22Rv1 (cell line): ENCODE measurements at regions not wholly inside any gene's neighbourhood (a gene's known extent, or its start where the extent isn't known, plus 50 kb on each side); places are given as distances from the start of the nearest gene placed in this dataset.

Source experiments
- H3K27ac ChIP-seq: fragments of 450-650 bp; 2 replicates; pipeline ENCODE4 v1.5.1; 2017
- ZFX ChIP-seq: fragments of 450-650 bp; IDR thresholded peaks from 2 replicates; pipeline ENCODE4 v1.6.1; 2017; ENCODE audit warnings: antibody characterized with exemption, borderline replicate concordance
- TF ChIP-seq, protein P1 (sequence below): fragments of 450-650 bp; IDR thresholded peaks from 2 replicates; pipeline ENCODE4 v1.5.1; 2017; ENCODE audit warnings: mild to moderate bottlenecking

DNA sequence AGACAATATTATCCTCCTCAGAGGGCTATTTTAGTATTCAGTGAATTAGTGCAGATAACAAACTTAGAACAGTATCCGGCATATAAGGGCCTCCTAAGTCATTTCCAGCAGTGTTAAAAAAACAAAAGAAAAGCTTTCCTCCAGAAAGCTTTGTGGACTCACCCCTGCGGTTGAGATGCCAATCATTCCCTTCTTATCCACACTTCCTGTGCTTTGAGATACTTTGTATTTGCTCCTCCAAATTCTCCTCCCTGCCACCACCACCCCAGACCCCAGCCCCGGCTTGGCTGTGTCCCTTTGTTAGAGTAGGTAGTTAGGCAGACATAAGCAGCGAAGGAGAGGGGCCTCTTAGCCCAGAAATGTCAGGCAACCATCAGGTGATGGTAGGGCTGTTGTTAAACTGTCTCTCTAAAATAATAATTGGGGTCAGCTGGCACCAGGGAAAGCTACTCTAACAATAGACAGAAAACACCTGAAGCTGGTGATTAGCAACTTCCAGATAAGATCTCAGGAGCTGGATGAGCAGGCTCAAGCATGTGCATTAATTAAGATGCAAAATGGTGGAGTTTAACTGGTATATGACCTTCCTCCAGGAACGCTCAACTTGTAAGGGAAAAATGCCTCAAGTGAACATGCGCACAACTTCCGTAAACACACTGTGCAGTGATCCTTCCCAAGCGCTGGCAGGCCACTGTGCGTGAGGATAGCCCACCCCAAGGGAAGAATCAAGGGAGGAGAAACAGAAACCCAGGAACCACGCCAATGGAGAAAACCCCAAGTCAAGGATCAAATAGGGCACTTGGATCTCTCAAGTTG, 152.1 kb upstream of the EEA1 start:
- TF ChIP-seq, protein P1, sequence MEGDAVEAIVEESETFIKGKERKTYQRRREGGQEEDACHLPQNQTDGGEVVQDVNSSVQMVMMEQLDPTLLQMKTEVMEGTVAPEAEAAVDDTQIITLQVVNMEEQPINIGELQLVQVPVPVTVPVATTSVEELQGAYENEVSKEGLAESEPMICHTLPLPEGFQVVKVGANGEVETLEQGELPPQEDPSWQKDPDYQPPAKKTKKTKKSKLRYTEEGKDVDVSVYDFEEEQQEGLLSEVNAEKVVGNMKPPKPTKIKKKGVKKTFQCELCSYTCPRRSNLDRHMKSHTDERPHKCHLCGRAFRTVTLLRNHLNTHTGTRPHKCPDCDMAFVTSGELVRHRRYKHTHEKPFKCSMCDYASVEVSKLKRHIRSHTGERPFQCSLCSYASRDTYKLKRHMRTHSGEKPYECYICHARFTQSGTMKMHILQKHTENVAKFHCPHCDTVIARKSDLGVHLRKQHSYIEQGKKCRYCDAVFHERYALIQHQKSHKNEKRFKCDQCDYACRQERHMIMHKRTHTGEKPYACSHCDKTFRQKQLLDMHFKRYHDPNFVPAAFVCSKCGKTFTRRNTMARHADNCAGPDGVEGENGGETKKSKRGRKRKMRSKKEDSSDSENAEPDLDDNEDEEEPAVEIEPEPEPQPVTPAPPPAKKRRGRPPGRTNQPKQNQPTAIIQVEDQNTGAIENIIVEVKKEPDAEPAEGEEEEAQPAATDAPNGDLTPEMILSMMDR = no peak
- TF ChIP-seq ZFX = no peak
- H3K27ac ChIP-seq = no peak overlapping the region

DNA sequence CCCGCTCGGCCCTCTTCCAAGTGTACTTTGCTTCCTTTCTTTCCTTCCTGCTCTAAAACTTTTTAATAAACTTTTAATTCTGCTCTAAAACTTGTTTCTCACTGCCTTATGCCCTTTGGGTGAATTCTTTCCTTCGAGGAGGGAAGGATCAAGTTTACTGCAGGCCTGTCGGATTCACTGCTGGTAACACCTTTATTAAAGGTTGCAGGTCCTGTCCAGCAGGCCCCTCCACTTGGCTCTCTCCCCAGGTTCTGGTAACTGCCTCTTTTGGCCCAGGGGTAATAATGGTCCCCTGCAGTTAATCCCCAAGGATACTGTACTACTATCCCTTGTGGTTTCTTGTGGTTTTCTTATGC, 152.7 kb upstream of the EEA1 start:
- no peak overlapping the region for H3K27ac ChIP-seq
- TF ChIP-seq ZFX = no peak
- TF ChIP-seq, protein P1 = no peak

DNA sequence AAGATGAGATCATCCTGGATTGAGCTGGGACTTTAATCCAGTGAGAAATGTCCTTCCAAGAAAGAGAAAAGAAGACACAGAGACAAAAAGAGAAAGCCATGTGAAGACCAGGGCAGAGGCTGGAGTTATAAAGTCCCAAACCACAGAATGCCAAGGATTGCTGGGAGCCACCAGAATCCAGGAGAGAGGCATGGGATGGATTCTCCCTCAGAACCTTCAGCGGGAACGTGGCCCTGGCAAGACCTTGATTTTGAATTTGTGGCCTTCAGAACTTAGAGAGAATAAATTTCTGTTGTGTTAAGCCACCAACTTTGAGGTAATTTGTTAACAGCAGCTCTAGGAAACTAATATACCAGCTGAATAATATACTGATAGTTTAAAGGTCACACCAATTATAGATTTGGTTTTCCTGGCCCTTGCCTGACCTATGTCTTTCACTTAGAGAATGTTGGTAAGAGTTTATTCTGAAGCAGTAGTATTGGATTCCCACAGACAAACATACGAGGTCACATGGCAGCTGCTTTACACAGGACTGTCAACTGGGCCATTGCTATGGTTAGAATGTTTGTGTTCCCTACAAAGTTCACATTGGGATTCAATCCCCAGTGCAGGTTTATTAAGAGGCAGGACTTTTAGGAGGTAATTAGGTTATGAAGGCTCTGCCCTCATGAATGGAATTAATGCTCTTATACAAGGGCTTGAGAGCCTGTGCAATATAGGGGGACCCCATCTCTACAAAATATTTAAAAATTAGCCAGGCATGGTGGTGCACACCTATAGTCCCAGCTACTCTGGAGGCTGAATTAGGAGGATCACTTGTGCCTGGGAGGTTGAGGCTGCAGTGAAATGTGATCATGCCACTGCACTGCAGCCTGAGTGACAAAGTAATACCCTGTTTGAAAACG, 156.5 kb upstream of the EEA1 start:
- TF ChIP-seq, protein P1 = no peak
- H3K27ac ChIP-seq = no peak overlapping the region

DNA sequence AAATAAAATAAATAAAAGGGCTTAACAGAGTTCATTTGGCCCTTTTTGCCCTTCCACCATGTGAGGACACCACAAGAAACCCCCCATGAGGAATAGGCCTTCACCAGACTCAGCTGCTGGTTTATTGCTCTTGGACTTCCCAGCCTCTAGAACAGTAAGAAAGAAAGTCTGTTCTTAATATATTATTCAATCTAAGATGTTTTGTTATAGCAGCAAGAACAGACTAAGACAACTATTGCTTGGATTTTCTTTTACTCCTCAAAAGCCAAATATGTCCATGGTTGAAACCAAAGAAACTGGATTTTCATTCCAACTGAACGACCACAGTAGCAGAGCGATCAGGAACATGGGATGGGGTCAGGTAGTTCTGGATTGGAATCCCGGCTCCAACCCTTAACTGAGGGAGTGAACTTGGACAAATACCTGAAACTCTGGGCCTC, 157.2 kb upstream of the EEA1 start:
- no peak overlapping the region for H3K27ac ChIP-seq
- TF ChIP-seq ZFX = no peak

DNA sequence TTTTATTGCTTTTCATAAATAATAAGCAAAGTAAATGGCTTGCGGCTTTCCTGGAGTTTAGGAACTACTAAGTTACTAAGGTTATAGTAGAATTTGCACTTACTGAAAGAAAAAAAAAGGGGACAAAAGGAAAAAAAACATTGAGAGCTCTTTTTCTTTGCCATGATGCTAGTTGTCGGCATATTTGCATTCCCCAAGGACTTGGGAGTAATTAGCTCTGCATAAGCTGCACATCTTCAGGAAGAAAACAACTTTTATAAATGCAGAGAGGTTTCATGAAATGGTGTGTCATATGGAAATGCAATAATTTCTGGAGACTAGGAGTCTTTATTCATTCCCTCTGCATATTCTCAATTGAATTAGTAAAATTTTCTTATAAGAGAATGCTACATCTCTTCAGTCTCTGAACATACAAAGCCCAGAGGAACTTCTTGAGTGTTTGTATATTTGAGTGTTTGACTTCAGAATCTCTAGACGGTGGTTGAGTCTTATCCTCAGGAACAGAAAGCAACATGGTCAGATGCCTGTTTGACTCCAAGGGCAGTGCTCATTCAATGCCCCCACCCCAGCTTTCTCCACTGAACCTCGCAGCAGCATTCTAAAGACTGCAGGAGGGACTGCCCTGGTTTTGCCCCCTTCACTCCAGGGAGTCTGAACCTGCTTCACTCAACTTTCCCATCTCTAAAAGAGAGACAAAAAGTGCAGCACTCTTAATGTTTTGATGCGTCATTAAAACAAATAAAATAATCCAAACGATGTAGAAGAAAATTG, 158.9 kb upstream of the EEA1 start:
- TF ChIP-seq ZFX = no peak
- TF ChIP-seq, protein P1 = no peak
- H3K27ac ChIP-seq = peak overlapping the region; percentile 46

DNA sequence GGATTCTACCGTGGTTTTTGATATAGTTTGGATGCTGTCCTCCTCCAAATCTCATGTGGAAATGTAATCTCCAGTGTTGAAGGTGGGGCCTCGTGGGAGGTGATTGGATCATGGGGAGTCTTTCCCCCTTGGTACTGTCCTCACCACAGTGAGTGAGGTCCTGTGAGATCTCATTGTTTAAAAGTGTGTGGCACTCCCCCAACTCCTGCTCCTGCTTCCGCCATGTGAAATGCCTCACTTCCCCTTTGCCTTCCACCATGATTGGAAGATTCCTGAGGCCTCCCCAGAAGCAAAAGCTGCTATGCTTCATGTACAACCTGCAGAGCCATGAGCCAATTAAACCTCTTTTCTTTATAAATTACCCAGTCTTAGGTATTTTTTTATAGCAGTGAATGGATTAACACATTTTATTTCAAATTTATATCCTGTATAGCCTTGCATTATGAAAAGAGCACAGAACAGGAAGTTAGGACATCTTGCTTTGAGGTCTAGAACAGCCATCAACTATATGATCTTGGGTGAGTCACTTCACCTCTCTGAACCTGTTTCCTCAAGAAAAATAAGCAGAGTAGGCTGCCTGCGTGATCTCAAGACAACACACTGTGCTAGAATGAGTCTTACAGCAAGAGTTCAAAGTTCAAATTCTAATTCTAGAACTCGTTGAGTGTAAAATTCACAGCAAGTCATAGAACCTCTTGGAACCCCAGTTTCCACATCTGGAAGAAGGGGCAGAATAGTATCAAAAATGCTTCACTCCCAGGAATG, 160.9 kb upstream of the EEA1 start:
- no peak for TF ChIP-seq ZFX
- no peak overlapping the region for H3K27ac ChIP-seq

DNA sequence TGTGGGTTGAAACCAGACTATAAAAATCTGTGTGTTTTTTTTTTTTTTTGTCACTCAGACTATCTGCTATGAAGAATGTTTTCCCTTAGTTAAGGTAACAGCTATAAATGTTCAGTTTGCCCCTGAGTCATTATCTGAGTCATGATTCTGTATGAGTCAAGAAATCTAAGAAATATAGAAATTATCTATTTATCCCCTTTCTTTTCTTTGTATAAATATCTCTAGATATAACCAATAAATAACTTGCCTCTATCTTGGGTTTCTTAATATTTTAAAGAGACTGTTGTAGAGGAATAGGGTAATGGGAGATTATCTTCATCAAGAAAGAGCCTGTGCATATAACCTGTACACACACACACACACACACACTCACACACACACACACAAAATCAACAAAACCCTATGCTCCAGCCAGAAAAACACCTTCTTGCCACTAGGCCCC, 161.7 kb upstream of the EEA1 start:
- no peak overlapping the region for H3K27ac ChIP-seq
- no peak for TF ChIP-seq ZFX
- TF ChIP-seq, protein P1 = no peak
